HL-60 (cell line): ENCODE measurements at regions not wholly inside any gene's neighbourhood (a gene's known extent, or its start where the extent isn't known, plus 50 kb on each side); places are given as distances from the start of the nearest gene placed in this dataset.

Experiments used
- DNase-seq, 2 experiments: peaks; one replicate each; pipeline ENCODE4 v3.0.0-alpha.2; 2010 to 2020; ENCODE audit warnings: low read depth in 1 of 2, low spot score in 1 of 2
- H3K27ac ChIP-seq: fragments of 250-450 bp; sonication (Bioruptor Pico); replicated peaks from 2 replicates; pipeline ENCODE4 v1.5.1; 2020; ENCODE audit warnings: mild to moderate bottlenecking, moderate library complexity
- H3K27me3 ChIP-seq: fragments of 250-450 bp; sonication (Bioruptor Pico); 2 replicates; pipeline ENCODE4 v1.5.1; 2021; ENCODE audit warnings: mild to moderate bottlenecking, moderate library complexity; ENCODE audit not compliant: insufficient read depth, poor library complexity, severe bottlenecking
- H3K4me3 ChIP-seq: replicated peaks from 2 replicates; pipeline ENCODE4 v1.5.1; 2011; ENCODE audit warnings: mild to moderate bottlenecking, control low read depth, low read length; ENCODE audit not compliant: insufficient read depth
- CTCF ChIP-seq: IDR thresholded peaks from one replicate; pipeline ENCODE4 v1.5.1; 2011; ENCODE audit warnings: low read length, control low read depth, inconsistent platforms; ENCODE audit not compliant: insufficient read depth
- GABPA ChIP-seq: IDR thresholded peaks from 2 replicates; pipeline ENCODE4 v1.6.1; 2012; ENCODE audit warnings: low read depth
- POLR2AphosphoS5 ChIP-seq: IDR thresholded peaks from 2 replicates; pipeline ENCODE4 v1.6.1; 2012; ENCODE audit warnings: low read depth
- REST ChIP-seq: IDR thresholded peaks from 2 replicates; pipeline ENCODE4 v1.6.1; 2012; ENCODE audit warnings: low read depth; ENCODE audit not compliant: insufficient replicate concordance
- SPI1 ChIP-seq: IDR thresholded peaks from 2 replicates; pipeline ENCODE4 v1.6.1; 2012; ENCODE audit warnings: low read depth, mild to moderate bottlenecking, borderline replicate concordance

GRCh38 chrX:125424536-125424935 is 104.9 kb downstream of the TEX13C start:
- no peak overlapping the region for H3K4me3 ChIP-seq
- DNase-seq: no peak
- no peaks in the 10 kb centered on the region for H3K27me3 ChIP-seq

GRCh38 chrX:125436855-125437254 is 117.2 kb downstream of the TEX13C start:
- H3K4me3 ChIP-seq: no peak overlapping the region
- H3K27me3 ChIP-seq: no peaks in the 10 kb centered on the region
- H3K27ac ChIP-seq: no peak overlapping the region
- peak; percentile 2 to 23 for DNase-seq
- TF ChIP-seq SPI1 (no peak), CTCF (no peak), GABPA (no peak), REST (no peak), POLR2AphosphoS5 (no peak)

More at GRCh38 chrX:125424536-125424935, 104.9 kb downstream of the TEX13C start:
- H3K27ac ChIP-seq: no peak overlapping the region
- TF ChIP-seq GABPA (no peak), POLR2AphosphoS5 (no peak), SPI1 (no peak), CTCF (no peak), REST (no peak)

GRCh38 chrX:125439194-125439849 is 119.7 kb downstream of the TEX13C start:
- H3K27ac ChIP-seq: no peak overlapping the region
- H3K27me3 ChIP-seq: no peaks in the 10 kb centered on the region
- TF ChIP-seq CTCF (no peak), SPI1 (no peak), GABPA (no peak), REST (no peak), POLR2AphosphoS5 (no peak)
- no peak overlapping the region for H3K4me3 ChIP-seq
- DNase-seq: no peak
